ENCODE measurements at regions not wholly inside any gene's neighbourhood (a gene's known extent, or its start where the extent isn't known, plus 50 kb on each side); places are given as distances from the start of the nearest gene placed in this dataset.

DNA sequence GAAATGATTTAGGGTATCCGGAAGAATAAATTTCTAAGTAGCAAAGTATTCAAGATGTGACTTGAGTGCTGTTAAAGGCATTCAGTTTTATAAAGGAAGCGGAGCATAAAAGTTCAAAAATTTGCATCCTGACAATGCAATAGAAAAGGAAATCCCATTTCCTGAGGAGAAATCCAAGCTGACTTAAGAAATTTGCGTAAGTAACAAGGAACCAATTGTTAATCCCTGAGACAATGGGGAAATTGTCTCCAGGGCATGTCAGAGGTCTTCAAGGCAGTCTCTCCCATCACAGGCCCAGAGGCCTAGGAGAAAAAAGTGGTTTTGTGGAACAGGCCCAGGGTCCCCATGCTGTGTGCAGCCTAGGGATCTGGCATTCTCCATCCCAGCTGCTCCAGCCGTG, 416.0 kb downstream of the PRDM2 start:
- ATAC-seq (no peak), DNase-seq (no peak)
- H3K9me3 Mint-ChIP-seq: peaks cover 3 to 15% (median 10%) of the 10 kb centered on the region in 9 donors
- peaks cover 0 to 14% (median 7%) of the 10 kb centered on the region in 4 donors for H3K4me1 Mint-ChIP-seq
- H3K27me3 Mint-ChIP-seq: peaks cover 2 to 59% (median 29%) of the 10 kb centered on the region in 5 donors
- H3K4me3 Mint-ChIP-seq: no peak overlapping the region
- peaks cover 0 to 13% (median 0%) of the 10 kb centered on the region in 3 donors for H3K36me3 Mint-ChIP-seq
- POLR2A ChIA-PET: no interaction called here
- H3K27ac Mint-ChIP-seq: no peak overlapping the region

DNA sequence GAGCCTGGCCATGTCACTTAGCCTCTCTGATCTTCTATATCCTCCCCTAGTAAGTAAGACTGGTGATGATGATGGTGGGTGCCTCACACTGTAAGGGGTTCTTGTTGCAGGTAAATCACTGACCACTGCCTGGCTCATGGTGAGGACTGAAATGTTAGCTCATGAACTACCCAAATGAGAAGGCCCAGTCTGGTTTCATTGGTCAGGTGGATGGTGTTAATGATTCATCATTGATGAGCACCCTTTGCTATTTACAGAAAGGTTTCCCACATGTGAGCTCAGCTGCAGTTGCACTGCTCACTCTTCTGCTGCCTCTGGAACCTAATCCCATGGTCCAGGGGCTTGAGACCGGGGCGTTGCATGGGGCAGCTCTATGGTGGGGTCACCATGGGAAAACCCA, 417.7 kb downstream of the PRDM2 start:
- H3K4me3 Mint-ChIP-seq: no peak overlapping the region
- DNase-seq (no peak), ATAC-seq (no peak)
- POLR2A ChIA-PET: no interaction called here
- peaks cover 3 to 18% (median 10%) of the 10 kb centered on the region in 9 donors for H3K9me3 Mint-ChIP-seq
- H3K27me3 Mint-ChIP-seq: peaks cover 6 to 59% (median 27%) of the 10 kb centered on the region in 5 donors
- no peak overlapping the region for H3K27ac Mint-ChIP-seq
- peaks cover 0 to 14% (median 7%) of the 10 kb centered on the region in 4 donors for H3K4me1 Mint-ChIP-seq
- H3K36me3 Mint-ChIP-seq: peaks cover 0 to 14% (median 0%) of the 10 kb centered on the region in 3 donors

DNA sequence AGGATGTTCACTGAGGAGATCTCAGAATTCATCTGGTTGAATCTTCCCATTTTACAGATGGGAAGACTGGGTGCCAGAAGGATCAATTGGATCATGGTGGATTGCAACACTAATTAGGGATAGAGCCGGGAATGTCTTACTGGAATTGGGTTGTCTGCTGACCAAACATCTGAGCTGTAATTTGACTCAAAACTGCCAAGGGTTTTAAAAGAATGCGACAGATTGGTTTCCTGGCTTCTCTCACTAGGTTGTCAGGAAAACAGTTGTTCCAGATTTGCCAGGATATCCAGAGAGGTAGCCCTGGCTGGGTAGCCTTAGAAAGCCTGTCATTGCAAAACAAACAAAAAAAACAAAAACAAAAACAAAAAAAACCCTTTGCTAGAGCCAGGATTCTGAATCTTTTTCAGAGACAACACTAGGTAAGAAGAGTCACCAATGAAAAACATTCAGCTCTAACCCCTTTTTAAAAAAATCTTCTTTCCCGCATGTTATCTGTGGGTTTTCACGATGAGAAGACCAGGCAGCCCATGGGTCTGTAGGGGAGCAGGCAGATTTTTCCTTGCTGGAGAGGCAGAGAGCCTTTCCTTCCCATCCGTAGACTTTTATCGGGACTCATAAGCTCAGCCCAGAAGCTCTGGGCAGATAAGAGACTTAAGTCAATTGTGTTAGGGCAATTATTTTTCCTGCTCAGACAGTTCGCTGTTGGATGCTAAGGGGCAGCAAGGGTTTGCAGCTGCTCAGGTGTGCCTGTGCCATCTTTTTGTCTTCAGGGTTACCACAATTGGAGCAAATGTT, 418.9 kb downstream of the PRDM2 start:
- POLR2A ChIA-PET: no interaction called here
- ATAC-seq: no peak

DNA sequence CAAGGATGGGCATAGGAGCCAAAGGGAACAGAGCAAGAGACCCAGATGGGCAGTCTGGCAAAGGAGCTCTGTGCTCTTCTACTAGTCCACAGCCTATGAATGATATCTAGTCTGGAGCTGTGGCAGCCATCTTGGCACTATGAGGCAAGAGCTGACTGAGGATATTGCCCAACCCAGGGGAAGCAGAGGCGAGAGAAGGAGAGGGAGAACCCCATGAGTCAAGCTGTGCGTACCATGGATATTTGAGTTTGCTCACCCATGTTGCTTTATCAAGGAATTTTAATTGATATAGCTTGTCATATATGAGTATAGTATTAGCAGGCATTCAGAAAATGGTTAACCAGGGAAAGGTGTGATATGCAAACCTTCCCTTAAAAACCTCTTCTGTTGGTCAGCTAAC, 420.9 kb downstream of the PRDM2 start:
- Mint-ChIP-seq H3K36me3 (peaks cover 0 to 14% (median 0%) of the 10 kb centered on the region in 3 donors), H3K9me3 (peaks cover 3 to 18% (median 10%) of the 10 kb centered on the region in 9 donors), H3K4me3 (no peak overlapping the region), H3K27me3 (peaks cover 9 to 53% (median 22%) of the 10 kb centered on the region in 5 donors), H3K4me1 (no peaks in the 10 kb centered on the region), H3K27ac (no peak overlapping the region)
- ATAC-seq (no peak), DNase-seq (no peak)
- POLR2A ChIA-PET: no interaction called here

More for the DNA sequence above, 418.9 kb downstream of the PRDM2 start:
- DNase-seq: no peak
- H3K4me1 Mint-ChIP-seq: peaks cover 0 to 9% (median 4%) of the 10 kb centered on the region in 4 donors
- peaks cover 3 to 18% (median 10%) of the 10 kb centered on the region in 9 donors for H3K9me3 Mint-ChIP-seq
- peaks cover 8 to 52% (median 20%) of the 10 kb centered on the region in 5 donors for H3K27me3 Mint-ChIP-seq
- H3K4me3 Mint-ChIP-seq: no peak overlapping the region
- H3K27ac Mint-ChIP-seq: no peak overlapping the region
- peaks cover 0 to 14% (median 0%) of the 10 kb centered on the region in 3 donors for H3K36me3 Mint-ChIP-seq

DNA sequence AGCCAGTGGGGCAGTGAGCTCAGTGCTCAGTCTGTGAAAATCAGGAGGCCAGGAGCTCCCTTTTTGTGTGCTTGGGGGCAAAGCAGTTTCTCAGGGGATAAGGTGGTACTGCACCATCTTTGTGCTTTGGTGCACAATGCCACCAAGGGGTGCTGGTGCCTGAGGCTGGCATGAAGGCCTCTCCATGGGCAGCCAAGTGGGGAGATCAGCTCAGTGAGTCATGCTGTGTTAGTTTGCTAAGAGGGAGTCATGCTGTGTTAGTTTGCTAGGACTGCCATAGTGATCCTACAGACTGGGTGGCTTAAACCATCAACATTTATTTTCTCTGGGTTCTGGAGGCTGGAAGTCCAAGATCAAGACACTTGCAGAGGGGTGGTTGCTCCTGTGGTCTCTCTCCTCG, 428.1 kb downstream of the PRDM2 start:
- no peak overlapping the region for H3K27ac Mint-ChIP-seq
- H3K4me3 Mint-ChIP-seq: no peak overlapping the region
- peaks cover 7 to 41% (median 9%) of the 10 kb centered on the region in 5 donors for H3K27me3 Mint-ChIP-seq
- no peaks in the 10 kb centered on the region for H3K36me3 Mint-ChIP-seq
- H3K9me3 Mint-ChIP-seq: no peaks in the 10 kb centered on the region
- DNase-seq (no peak), ATAC-seq (no peak)
- no peaks in the 10 kb centered on the region for H3K4me1 Mint-ChIP-seq
- POLR2A ChIA-PET: no interaction called here

DNA sequence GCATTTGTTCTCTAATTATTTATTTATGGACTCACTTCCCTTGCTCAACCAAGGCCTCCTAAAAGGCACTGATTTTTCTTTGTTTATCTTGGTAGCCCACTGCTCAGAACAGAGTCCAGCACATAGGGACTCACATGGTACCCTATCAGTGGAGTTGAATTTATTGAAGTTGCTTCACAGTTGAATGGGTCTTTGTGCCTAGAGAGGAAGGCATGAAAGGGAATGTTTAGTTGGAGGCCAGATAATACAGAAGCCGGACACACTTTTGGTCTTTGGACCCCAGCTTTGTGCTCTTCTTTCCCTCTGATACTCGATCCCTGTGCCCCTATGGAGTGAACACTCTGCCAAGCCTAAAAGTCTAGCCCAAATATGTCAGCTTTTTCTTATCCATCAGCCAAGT, 429.0 kb downstream of the PRDM2 start:
- POLR2A ChIA-PET: no interaction called here
- Mint-ChIP-seq H3K27ac (no peak overlapping the region), H3K4me3 (no peak overlapping the region), H3K36me3 (no peaks in the 10 kb centered on the region), H3K4me1 (no peaks in the 10 kb centered on the region), H3K9me3 (no peaks in the 10 kb centered on the region), H3K27me3 (peaks cover 6 to 35% (median 7%) of the 10 kb centered on the region in 5 donors)
- ATAC-seq: no peak
- no peak for DNase-seq

DNA sequence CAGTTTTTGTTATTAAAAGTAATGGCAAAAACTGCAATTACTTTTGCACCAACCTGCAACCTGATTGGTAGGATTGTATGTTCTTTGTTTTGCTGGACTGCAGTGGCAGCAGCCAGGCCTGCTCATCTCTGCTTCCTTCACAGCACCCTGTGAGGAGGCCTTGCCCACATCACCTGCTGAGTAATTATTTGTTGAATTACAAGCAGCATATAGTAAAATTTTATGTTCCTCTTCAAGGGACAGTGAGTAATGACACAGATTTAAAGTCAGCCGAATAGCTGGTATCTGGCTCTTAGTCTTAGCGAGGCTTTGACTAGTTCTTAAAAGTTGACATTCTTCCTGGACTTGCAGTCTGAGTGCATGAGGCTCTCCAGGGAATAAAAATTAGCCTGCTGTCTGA, 435.1 kb downstream of the PRDM2 start:
- no peak for ATAC-seq
- H3K4me1 Mint-ChIP-seq: no peaks in the 10 kb centered on the region

DNA sequence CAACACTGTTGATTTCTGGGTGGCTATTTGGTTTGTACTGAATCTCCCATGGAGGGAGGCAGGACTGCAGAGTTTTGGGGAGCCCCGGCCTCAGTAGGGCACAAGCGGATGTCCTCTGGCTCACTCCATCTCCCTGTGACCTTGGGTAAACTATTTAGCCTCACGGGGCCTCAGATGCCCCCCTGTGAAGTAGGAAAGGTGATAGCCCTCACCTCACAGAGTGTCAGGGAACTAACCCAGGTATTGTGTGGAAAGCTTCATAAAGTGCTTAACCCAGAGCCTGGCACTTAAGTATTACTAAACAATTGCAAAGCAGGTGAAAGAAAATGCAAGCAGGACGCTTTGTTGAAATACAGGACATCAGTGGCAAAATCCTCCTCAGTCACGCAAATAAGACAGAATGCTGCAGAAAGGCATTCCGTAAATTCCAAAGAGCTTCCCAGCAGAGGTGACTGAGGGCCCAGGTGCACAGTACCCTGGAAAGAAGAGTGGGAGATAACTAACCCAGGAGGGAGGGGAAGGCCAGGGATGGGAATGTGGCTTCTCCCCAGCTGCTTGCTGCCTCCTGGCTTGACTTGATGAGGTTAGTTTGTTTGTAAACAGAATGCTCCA, 436.3 kb downstream of the PRDM2 start:
- peaks cover 0 to 26% (median 5%) of the 10 kb centered on the region in 5 donors for H3K27me3 Mint-ChIP-seq
- H3K36me3 Mint-ChIP-seq: no peaks in the 10 kb centered on the region
- DNase-seq: no peak
- no peak overlapping the region for H3K27ac Mint-ChIP-seq
- H3K9me3 Mint-ChIP-seq: no peaks in the 10 kb centered on the region
- no peak for ATAC-seq
- H3K4me3 Mint-ChIP-seq: no peak overlapping the region
- POLR2A ChIA-PET: no interaction called here
- H3K4me1 Mint-ChIP-seq: no peaks in the 10 kb centered on the region

More for the DNA sequence above, 435.1 kb downstream of the PRDM2 start:
- no peak overlapping the region for H3K4me3 Mint-ChIP-seq
- no peak overlapping the region for H3K27ac Mint-ChIP-seq
- DNase-seq: no peak
- H3K36me3 Mint-ChIP-seq: no peaks in the 10 kb centered on the region
- peaks cover 0 to 31% (median 6%) of the 10 kb centered on the region in 5 donors for H3K27me3 Mint-ChIP-seq
- POLR2A ChIA-PET: no interaction called here
- no peaks in the 10 kb centered on the region for H3K9me3 Mint-ChIP-seq

DNA sequence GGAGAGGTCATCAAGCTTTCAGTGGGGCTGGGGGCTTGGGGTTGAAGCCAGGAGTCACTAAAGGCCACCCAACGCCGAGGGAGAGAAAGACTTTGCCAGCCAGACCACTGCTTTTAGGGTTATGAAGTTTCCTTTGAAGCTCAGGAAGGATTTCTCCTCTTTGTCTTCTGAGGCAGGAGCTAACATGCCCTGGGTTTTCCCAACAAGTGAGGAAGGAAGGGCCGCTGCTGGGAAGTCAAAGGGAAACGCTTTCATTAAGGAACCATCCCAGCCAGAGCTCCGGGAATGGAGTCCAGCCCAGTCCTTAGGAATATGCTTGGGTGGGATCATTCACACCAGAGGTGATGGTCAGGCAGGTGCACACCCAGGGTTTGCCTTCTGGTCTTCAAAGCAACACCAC, 436.9 kb downstream of the PRDM2 start:
- H3K27ac Mint-ChIP-seq: no peak overlapping the region
- DNase-seq (no peak), ATAC-seq (no peak)
- POLR2A ChIA-PET: no interaction called here
- no peaks in the 10 kb centered on the region for H3K9me3 Mint-ChIP-seq
- H3K4me3 Mint-ChIP-seq: no peak overlapping the region
- no peaks in the 10 kb centered on the region for H3K4me1 Mint-ChIP-seq
- H3K27me3 Mint-ChIP-seq: peaks cover 0 to 20% (median 5%) of the 10 kb centered on the region in 5 donors
- H3K36me3 Mint-ChIP-seq: no peaks in the 10 kb centered on the region

DNA sequence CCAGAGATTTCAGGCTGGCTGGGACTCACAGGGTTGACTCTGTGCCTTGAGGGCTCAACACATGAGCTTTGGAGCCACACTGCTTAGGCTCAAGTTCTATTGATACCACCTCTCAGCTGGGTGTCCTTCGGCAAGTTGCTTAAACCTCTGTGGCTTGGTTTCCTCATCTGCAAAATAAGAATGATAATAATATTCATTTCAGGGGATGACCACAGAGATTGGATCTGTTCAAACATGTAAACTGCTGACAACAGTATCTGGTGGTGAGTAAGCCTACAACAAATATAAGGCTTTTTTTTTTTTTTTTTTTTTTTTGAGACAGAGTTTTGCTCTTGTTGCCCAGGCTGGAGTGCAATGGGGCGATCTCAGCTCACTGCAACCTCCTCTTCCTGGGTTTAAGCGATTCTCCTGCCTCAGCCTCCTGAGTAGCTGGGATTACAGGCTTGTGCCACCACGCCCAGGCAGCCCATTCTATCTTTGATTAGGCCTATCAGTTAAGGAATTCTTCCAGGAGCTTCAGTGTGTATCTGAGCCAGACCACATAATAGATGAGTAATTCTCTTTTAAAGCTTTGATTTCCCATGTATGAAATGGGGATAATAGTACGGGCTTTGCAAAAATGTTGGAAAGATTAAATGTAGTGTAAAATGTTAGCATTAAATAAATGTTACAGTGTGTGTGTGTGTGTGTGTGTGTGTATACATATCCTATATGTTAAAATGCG, 437.6 kb downstream of the PRDM2 start:
- ATAC-seq (no peak), DNase-seq (no peak)
- H3K4me3 Mint-ChIP-seq: no peak overlapping the region
- no peaks in the 10 kb centered on the region for H3K9me3 Mint-ChIP-seq
- H3K36me3 Mint-ChIP-seq: no peaks in the 10 kb centered on the region
- H3K27ac Mint-ChIP-seq: no peak overlapping the region
- peaks cover 0 to 15% (median 5%) of the 10 kb centered on the region in 5 donors for H3K27me3 Mint-ChIP-seq
- H3K4me1 Mint-ChIP-seq: no peaks in the 10 kb centered on the region
- POLR2A ChIA-PET: no interaction called here

DNA sequence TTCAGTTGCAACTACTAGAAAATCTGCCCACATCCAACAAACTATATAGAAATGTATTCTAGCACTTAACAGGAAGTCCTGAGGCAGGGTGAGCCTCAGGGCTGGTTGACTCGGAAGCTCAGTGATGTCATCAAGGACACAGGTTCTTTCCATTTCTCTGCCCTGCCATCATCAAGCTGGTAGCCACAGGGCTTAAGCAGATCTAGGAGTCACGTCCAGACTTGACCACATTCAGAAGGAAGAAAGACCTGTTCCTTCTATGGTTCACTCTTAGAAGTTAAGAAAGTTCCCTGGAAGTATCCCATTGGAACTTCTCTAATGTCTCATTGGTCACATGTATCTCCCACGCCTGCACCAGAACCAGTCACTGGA, 438.1 kb downstream of the PRDM2 start:
- no peak overlapping the region for H3K4me3 Mint-ChIP-seq
- no peak overlapping the region for H3K27ac Mint-ChIP-seq
- no peaks in the 10 kb centered on the region for H3K36me3 Mint-ChIP-seq
- H3K4me1 Mint-ChIP-seq: no peaks in the 10 kb centered on the region
- peaks cover 0 to 15% (median 5%) of the 10 kb centered on the region in 5 donors for H3K27me3 Mint-ChIP-seq
- H3K9me3 Mint-ChIP-seq: no peaks in the 10 kb centered on the region
- ATAC-seq: no peak
- DNase-seq: no peak
- POLR2A ChIA-PET: no interaction called here

DNA sequence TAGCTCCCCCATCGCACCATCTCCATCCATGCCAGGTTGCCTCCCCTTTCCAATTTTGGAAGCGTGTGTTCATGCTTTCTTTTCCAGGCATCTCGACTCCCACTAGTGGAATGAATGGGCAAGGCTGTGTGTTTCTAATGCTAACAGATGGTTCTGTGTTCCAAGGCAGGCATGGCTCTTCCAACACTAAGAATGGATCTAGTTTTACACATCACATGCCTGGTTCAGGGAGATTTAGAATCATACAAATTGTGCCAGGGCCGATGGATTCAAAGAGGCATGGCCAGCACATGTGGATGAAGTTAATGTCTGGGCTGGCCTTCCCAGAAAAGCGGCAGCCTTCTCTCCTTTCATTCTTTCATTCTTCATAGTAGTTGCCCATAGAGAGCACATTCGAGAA, 438.7 kb downstream of the PRDM2 start:
- Mint-ChIP-seq H3K27me3 (peaks cover 0 to 15% (median 5%) of the 10 kb centered on the region in 5 donors), H3K9me3 (no peaks in the 10 kb centered on the region), H3K36me3 (no peaks in the 10 kb centered on the region), H3K4me3 (no peak overlapping the region), H3K27ac (no peak overlapping the region), H3K4me1 (no peaks in the 10 kb centered on the region)
- POLR2A ChIA-PET: no interaction called here
- ATAC-seq (no peak), DNase-seq (no peak)

DNA sequence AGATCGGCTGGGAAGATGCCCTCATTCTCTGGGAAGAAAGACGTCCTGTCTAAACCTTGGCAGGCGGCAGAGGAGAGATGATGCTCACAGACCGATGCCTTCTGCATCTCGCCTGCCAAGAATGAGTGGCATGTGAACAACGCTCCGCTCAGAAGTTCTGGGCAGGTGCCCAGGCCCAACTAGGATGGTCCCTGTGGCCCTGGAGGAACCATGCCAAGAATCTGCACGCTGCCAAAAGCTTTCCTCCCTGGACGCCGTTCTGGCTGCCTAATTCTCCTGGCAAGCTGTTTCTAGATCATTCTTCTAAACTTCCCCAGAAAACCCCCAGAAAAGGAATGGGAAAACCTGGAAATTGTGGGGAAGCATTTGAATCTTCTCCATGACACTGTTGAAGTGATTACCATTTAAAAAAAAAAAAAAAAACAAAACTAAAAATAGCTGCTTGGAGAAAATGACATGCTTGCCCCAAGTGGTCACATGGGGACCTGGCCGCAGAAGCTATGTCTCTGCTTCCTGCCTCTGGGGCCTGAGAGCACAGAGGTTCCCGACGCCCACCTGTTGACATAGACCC, 440.9 kb downstream of the PRDM2 start:
- no peaks in the 10 kb centered on the region for H3K9me3 Mint-ChIP-seq
- no peak for ATAC-seq
- H3K27ac Mint-ChIP-seq: no peak overlapping the region
- no peak for DNase-seq
- H3K36me3 Mint-ChIP-seq: no peaks in the 10 kb centered on the region
- peaks cover 4 to 15% (median 6%) of the 10 kb centered on the region in 5 donors for H3K27me3 Mint-ChIP-seq
- no peaks in the 10 kb centered on the region for H3K4me1 Mint-ChIP-seq
- no peak overlapping the region for H3K4me3 Mint-ChIP-seq
- POLR2A ChIA-PET: no interaction called here

Data from naive thymus-derived CD8-positive, alpha-beta T cell (primary cell).